PFSK-1 (cell line): ENCODE measurements at regions not wholly inside any gene's neighbourhood (a gene's known extent, or its start where the extent isn't known, plus 50 kb on each side); places are given as distances from the start of the nearest gene placed in this dataset.

Experiments used
- POLR2AphosphoS5 ChIP-seq: IDR thresholded peaks from 2 replicates; pipeline ENCODE4 v1.6.1; 2012; ENCODE audit warnings: low read depth, mild to moderate bottlenecking, control low read depth, low read length, moderate library complexity
- SIN3A ChIP-seq: IDR thresholded peaks from 2 replicates; pipeline ENCODE4 v1.6.1; 2012; ENCODE audit warnings: mild to moderate bottlenecking, low read length, moderate library complexity, borderline replicate concordance; ENCODE audit not compliant: insufficient read depth
- TAF1 ChIP-seq: IDR thresholded peaks from 2 replicates; pipeline ENCODE4 v1.6.1; 2012; ENCODE audit warnings: low read length, control low read depth, borderline replicate concordance; ENCODE audit not compliant: insufficient read depth

DNA sequence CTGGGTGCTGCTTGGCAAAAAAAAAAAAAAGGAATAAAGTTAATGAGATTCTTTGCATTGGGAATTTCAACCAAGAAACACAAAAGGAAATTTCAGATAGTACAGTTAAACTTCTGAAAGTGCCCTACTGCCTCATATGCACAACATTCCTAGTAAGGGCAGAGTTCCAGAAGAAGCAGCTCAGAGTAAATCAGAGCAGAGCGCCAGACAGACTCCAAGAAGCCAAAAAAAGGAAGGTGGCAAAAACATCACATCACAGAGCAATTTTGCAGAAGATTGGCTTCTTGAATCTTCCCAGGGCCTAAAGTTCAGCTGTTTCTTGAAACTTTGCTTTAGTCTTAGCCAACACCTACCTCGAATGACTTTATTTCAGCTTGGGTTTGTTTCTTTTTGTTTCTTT lies 544.1 kb downstream of the XPNPEP1 start:
- TF ChIP-seq TAF1 (no peak), SIN3A (no peak), POLR2AphosphoS5 (no peak)
